GM12874 (cell line): ENCODE measurements at regions not wholly inside any gene's neighbourhood (a gene's known extent, or its start where the extent isn't known, plus 50 kb on each side); places are given as distances from the start of the nearest gene placed in this dataset.

ENCODE experiments used
- TF ChIP-seq, protein P1 (sequence below): IDR thresholded peaks from 2 replicates; pipeline ENCODE4 v1.5.1; 2011; ENCODE audit warnings: low read depth, mild to moderate bottlenecking, control low read depth, low read length, moderate library complexity; ENCODE audit not compliant: insufficient read depth

DNA sequence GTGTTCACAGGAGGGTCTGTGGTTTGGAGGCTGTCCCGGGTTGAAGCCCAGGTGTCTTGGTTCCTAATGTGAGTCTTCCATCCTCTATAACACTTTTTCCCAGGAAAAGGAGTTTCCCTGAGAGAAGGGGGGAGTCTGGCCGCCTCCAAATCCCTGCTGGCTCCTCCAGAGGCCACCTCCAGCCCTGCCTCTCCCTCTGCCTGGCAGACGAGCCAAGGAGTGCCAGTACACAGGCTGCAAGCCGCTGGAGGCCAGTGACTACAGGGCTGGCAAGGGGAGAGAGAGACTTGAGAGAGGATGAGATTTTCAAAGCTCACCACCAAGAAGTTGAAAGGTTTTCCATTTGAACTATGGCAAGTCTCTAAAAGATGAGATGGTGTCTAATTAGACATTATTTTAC is 154.2 kb upstream of the ID2 start:
- TF ChIP-seq, protein P1, sequence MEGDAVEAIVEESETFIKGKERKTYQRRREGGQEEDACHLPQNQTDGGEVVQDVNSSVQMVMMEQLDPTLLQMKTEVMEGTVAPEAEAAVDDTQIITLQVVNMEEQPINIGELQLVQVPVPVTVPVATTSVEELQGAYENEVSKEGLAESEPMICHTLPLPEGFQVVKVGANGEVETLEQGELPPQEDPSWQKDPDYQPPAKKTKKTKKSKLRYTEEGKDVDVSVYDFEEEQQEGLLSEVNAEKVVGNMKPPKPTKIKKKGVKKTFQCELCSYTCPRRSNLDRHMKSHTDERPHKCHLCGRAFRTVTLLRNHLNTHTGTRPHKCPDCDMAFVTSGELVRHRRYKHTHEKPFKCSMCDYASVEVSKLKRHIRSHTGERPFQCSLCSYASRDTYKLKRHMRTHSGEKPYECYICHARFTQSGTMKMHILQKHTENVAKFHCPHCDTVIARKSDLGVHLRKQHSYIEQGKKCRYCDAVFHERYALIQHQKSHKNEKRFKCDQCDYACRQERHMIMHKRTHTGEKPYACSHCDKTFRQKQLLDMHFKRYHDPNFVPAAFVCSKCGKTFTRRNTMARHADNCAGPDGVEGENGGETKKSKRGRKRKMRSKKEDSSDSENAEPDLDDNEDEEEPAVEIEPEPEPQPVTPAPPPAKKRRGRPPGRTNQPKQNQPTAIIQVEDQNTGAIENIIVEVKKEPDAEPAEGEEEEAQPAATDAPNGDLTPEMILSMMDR, result no peak

- TF ChIP-seq, protein P1, result no peak
Measured at GRCh38 chr2:8528863-8529262, 153.0 kb upstream of the ID2 start.

DNA sequence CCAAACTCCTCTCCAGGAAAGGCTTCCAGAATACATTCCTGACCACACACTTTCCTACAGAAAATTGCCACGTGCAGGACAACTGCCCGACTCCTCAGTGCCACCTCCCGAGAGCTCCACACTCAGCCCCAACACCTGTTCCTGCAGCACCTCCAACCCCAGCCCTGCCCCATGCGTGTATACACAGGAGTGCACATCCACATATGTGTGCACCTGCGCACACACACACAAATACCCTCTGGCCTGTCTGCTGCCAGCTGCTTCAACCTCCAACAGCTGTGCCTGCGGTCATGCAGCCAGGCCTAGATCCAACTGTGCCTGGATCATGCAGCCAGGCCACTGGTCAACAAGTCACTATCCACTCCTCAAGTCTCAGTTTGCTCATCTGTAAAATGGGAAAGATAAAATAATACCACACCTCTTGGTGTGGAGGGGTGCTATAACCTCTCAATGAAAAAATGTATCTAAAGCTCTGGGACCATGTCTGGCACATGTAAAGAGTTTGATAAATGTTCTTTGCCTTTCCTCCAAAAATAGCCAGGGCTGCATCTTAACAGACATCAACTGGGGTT is 152.1 kb upstream of the ID2 start:
- TF ChIP-seq, protein P1, result no peak

DNA sequence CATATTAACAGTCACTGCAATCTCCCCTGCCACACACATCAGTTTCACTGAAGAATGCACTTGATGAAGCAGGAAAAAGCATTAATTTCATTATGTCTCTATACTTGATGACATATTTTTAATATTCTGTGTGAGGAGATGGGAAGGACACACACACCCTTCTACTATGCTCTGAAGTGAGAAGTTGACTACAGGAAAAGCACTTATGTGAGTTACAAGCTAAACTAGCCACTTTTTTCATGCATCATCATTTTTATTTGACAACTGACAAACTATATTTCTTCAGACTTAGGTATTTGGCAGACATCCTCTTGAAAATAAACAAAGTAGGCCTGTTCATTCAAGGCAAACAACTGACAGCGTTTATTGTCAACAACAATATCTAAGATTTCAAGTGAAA is 150.4 kb upstream of the ID2 start:
- TF ChIP-seq, protein P1, result no peak

GRCh38 chr2:8532438-8532837 is 149.4 kb upstream of the ID2 start:
- TF ChIP-seq, protein P1, result no peak

DNA sequence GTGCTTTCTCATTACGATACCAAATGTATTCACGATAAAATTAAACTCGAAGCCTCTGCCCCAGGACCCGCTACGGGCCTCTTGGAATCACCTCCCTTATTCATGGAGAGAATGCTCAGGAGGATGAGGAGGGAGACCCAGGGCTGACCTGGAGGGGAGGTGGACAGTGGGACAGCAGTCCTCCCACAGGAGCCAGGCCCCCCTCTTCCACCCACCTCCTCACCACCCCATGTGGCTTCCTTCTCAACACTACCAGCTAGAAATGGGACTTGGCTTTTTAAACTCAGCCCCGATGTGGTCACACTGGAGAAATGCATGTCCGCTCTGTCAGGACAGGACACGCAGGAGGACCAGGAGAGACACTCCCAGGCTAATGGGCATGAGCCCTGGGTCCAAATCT is 147.9 kb upstream of the ID2 start:
- TF ChIP-seq, protein P1, result no peak

GRCh38 chr2:8534386-8534728 is 147.5 kb upstream of the ID2 start:
- TF ChIP-seq, protein P1, result no peak
